ENCODE measurements at regions not wholly inside any gene's neighbourhood (a gene's known extent, or its start where the extent isn't known, plus 50 kb on each side); places are given as distances from the start of the nearest gene placed in this dataset.

DNA sequence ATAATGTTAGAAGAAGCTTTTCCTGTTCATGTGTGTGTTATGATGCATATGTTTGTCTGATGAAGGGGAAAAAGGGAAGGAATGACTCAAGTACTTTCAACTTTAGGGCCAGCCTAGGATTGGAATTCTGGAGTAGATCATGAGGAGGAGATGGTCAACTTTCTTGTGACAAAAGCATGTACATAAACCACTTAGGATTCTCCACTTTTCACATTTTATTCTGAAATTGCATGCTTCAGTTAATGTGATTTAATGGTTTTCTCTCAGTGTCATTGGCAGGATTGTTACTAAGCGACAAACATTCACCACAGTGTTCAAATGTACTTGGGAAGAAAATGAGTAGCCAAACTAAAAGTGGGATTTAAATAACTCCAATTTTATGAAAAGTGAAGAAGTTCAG lies 80.1 kb downstream of the UTRN start:
- TF ChIP-seq POLR2A (IDR thresholded peaks at IDR 0.05) (no peak), EP300 (IDR thresholded peaks at IDR 0.05) (no peak)

Data from suprapubic skin (tissue), 2 donors.